H9 (cell line): ENCODE measurements at regions not wholly inside any gene's neighbourhood (a gene's known extent, or its start where the extent isn't known, plus 50 kb on each side); places are given as distances from the start of the nearest gene placed in this dataset.

Experiments
- DNase-seq: peaks from one replicate; pipeline ENCODE4 v3.0.0-alpha.2; 2017
- H2AFZ ChIP-seq: one replicate; pipeline ENCODE4 v1.6.1; 2013; ENCODE audit warnings: mild to moderate bottlenecking, low read length, control low read depth, moderate library complexity
- H2AK5ac ChIP-seq: 2 replicates; pipeline ENCODE4 v1.6.1; 2013; ENCODE audit warnings: low read length, control low read depth, mixed read lengths; ENCODE audit not compliant: insufficient read length
- H2BK120ac ChIP-seq: one replicate; pipeline ENCODE4 v1.6.1; 2013; ENCODE audit warnings: low read depth, mild to moderate bottlenecking, low read length, control low read depth, inconsistent platforms; ENCODE audit not compliant: poor library complexity, severe bottlenecking
- H2BK12ac ChIP-seq: 2 replicates; pipeline ENCODE4 v1.6.1; 2013; ENCODE audit warnings: low read length, control low read depth, mixed read lengths, low read depth; ENCODE audit not compliant: insufficient read length
- H2BK15ac ChIP-seq: 2 replicates; pipeline ENCODE4 v1.6.1; 2013; ENCODE audit warnings: low read depth, low read length, control low read depth
- H2BK20ac ChIP-seq: one replicate; pipeline ENCODE4 v1.6.1; 2013; ENCODE audit warnings: low read depth, mild to moderate bottlenecking, low read length, control low read depth, inconsistent platforms; ENCODE audit not compliant: poor library complexity, severe bottlenecking
- H2BK5ac ChIP-seq: 2 replicates; pipeline ENCODE4 v1.6.1; 2013; ENCODE audit warnings: low read length, control low read depth, mixed read lengths; ENCODE audit not compliant: insufficient read length
- H3K14ac ChIP-seq: 2 replicates; pipeline ENCODE4 v1.6.1; 2013; ENCODE audit warnings: low read length, control low read depth; ENCODE audit not compliant: insufficient read depth
- H3K18ac ChIP-seq: 2 replicates; pipeline ENCODE4 v1.6.1; 2013; ENCODE audit warnings: low read depth, mild to moderate bottlenecking, mixed read lengths, low read length, control low read depth; ENCODE audit not compliant: insufficient read length
- H3K23ac ChIP-seq: 2 replicates; pipeline ENCODE4 v1.6.1; 2013; ENCODE audit warnings: low read length, control low read depth, mixed read lengths, low read depth; ENCODE audit not compliant: insufficient read length
- H3K23me2 ChIP-seq: 2 replicates; pipeline ENCODE4 v1.6.1; 2013; ENCODE audit warnings: low read depth, mild to moderate bottlenecking, mixed read lengths, low read length, control low read depth; ENCODE audit not compliant: insufficient read length, poor library complexity, severe bottlenecking
- H3K27ac ChIP-seq: 2 replicates; pipeline ENCODE4 v1.5.1; 2013; ENCODE audit warnings: low read length, control low read depth, mixed read lengths, low read depth; ENCODE audit not compliant: insufficient read length
- H3K27me3 ChIP-seq: 2 replicates; pipeline ENCODE4 v1.6.1; 2013; ENCODE audit warnings: low read length, control low read depth, inconsistent platforms; ENCODE audit not compliant: insufficient read depth
- H3K4ac ChIP-seq: 2 replicates; pipeline ENCODE4 v1.6.1; 2013; ENCODE audit warnings: low read depth, mild to moderate bottlenecking, control low read depth, inconsistent platforms, low read length, moderate library complexity
- H3K4me1 ChIP-seq: 2 replicates; pipeline ENCODE4 v1.6.1; 2013; ENCODE audit warnings: low read length, control low read depth, inconsistent platforms; ENCODE audit not compliant: insufficient read depth
- H3K4me2 ChIP-seq: 2 replicates; pipeline ENCODE4 v1.6.1; 2013; ENCODE audit warnings: low read length, control low read depth, mixed read lengths; ENCODE audit not compliant: insufficient read length, insufficient read depth
- H3K56ac ChIP-seq: 2 replicates; pipeline ENCODE4 v1.6.1; 2013; ENCODE audit warnings: low read depth, mild to moderate bottlenecking, mixed read lengths, low read length, control low read depth; ENCODE audit not compliant: insufficient read length
- H3K79me1 ChIP-seq: 2 replicates; pipeline ENCODE4 v1.6.1; 2013; ENCODE audit warnings: low read depth, mild to moderate bottlenecking, moderate library complexity, low read length, control low read depth, inconsistent platforms; ENCODE audit not compliant: insufficient read depth, poor library complexity, severe bottlenecking
- H3K79me2 ChIP-seq: 2 replicates; pipeline ENCODE4 v1.6.1; 2013; ENCODE audit warnings: low read length, control low read depth, inconsistent platforms; ENCODE audit not compliant: insufficient read depth
- H3K9ac ChIP-seq: 2 replicates; pipeline ENCODE4 v1.6.1; 2013; ENCODE audit warnings: low read length, control low read depth, mixed read lengths; ENCODE audit not compliant: insufficient read length; ENCODE audit errors: extremely low read depth
- H3K9me3 ChIP-seq: one replicate; pipeline ENCODE4 v1.6.1; 2013; ENCODE audit warnings: low read depth, low read length, inconsistent platforms; ENCODE audit not compliant: control insufficient read depth
- H3T11ph ChIP-seq: one replicate; pipeline ENCODE4 v1.6.1; 2013; ENCODE audit warnings: mild to moderate bottlenecking, low read length, control low read depth, inconsistent platforms
- H4K20me1 ChIP-seq: one replicate; pipeline ENCODE4 v1.6.1; 2013; ENCODE audit not compliant: control insufficient read depth, insufficient read length, insufficient read depth
- H4K5ac ChIP-seq: 2 replicates; pipeline ENCODE4 v1.6.1; 2013; ENCODE audit warnings: low read depth, mild to moderate bottlenecking, mixed read lengths, low read length, control low read depth; ENCODE audit not compliant: insufficient read length
- H4K8ac ChIP-seq: replicated peaks from 2 replicates; pipeline ENCODE4 v1.6.1; 2013; ENCODE audit warnings: low read length, control low read depth, mixed read lengths, low read depth; ENCODE audit not compliant: insufficient read length
- H4K91ac ChIP-seq: 2 replicates; pipeline ENCODE4 v1.6.1; 2013; ENCODE audit warnings: low read depth, mild to moderate bottlenecking, moderate library complexity, mixed read lengths, low read length, control low read depth; ENCODE audit not compliant: insufficient read length
- H3K27ac Mint-ChIP-seq, 3 experiments: 2 replicates in 2 of 3; 3 replicates in 1 of 3; pipeline ENCODE4 v1.8.0; 2020 to 2021; ENCODE audit warnings: mixed read lengths in 3 of 3, mild to moderate bottlenecking in 1 of 3, moderate library complexity in 1 of 3
- H3K27me3 Mint-ChIP-seq: 2 replicates; pipeline ENCODE4 v1.8.0; 2021; ENCODE audit warnings: low read depth, mild to moderate bottlenecking, moderate library complexity, mixed read lengths
- H3K36me3 Mint-ChIP-seq, 3 experiments: 2 replicates in 2 of 3; 3 replicates in 1 of 3; pipeline ENCODE4 v1.8.0; 2020 to 2021; ENCODE audit warnings: low read depth in 3 of 3, mixed read lengths in 3 of 3; ENCODE audit not compliant: insufficient read depth in 1 of 3
- H3K4me1 Mint-ChIP-seq, 2 experiments: 2 replicates each; pipeline ENCODE4 v1.8.0; 2020; ENCODE audit warnings: mixed read lengths in 2 of 2
- H3K4me3 Mint-ChIP-seq, 2 experiments: 2 replicates in 1 of 2; 3 replicates in 1 of 2; pipeline ENCODE4 v1.8.0; 2020 to 2021; ENCODE audit warnings: mild to moderate bottlenecking in 2 of 2, mixed read lengths in 2 of 2, moderate library complexity in 1 of 2
- H3K9me3 Mint-ChIP-seq, 2 experiments: 2 replicates in 1 of 2; 3 replicates in 1 of 2; pipeline ENCODE4 v1.8.0; 2020; ENCODE audit warnings: mild to moderate bottlenecking in 2 of 2, mixed read lengths in 2 of 2, moderate library complexity in 1 of 2
- CTCF ChIP-seq: fragments of 200-600 bp; sonication (generic); conservative IDR thresholded peaks from 3 replicates; pipeline ENCODE4 v1.8.0; 2021; ENCODE audit warnings: antibody characterized with exemption, mild to moderate bottlenecking
- WGBS: extraction: QIAGEN DNeasy Blood & Tissue Kit; methylation state at CpG from one replicate; pipeline ENCODE4 v1.1.7; 2013; ENCODE audit warnings: missing lambda C conversion rate, low lambda C conversion rate, mixed read lengths; ENCODE audit not compliant: insufficient read length; ENCODE audit errors: extremely low coverage; 5-methylcytosine and 5-hydroxymethylcytosine counted together

DNA sequence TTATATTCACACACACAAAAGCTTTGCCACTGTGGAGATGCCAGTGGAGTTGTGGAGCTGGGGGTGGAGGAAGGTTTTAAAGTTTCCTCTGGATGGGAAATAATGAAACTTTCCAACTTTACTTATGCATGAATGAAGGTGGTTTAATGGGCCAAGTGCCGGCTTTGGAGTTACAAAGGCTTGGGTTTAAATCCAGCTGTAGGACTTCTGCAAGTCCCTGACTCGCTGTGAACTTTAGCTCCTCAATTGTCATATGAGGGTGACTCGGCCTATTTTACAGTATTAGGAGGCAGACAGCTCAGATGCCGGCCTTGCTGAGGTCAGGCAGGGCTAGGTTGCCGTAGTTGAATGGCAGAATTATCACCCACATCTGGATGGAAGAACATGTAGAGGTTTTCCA lies 415.8 kb upstream of the TRIB2 start:
- H2BK15ac ChIP-seq: no peak overlapping the region
- no peaks in the 10 kb centered on the region for H3K79me1 ChIP-seq
- H4K91ac ChIP-seq: no peak overlapping the region
- no peak overlapping the region for H2BK12ac ChIP-seq
- no peak overlapping the region for H3K14ac ChIP-seq
- H3K4me2 ChIP-seq: no peak overlapping the region
- no peaks in the 10 kb centered on the region for H3K27me3 Mint-ChIP-seq
- no CpG with 5 or more reads among the region's 5 CpGs for WGBS
- H3K23ac ChIP-seq: no peak overlapping the region
- H2BK120ac ChIP-seq: no peak overlapping the region
- H4K20me1 ChIP-seq: no peaks in the 10 kb centered on the region
- no peak overlapping the region for H3K4ac ChIP-seq
- no peaks in the 10 kb centered on the region; a peak in 1 of 7 replicates for H3K36me3 Mint-ChIP-seq
- no peak overlapping the region for H3K9ac ChIP-seq
- H4K8ac ChIP-seq: no peak overlapping the region
- no peaks in the 10 kb centered on the region for H3K4me1 ChIP-seq
- no peaks in the 10 kb centered on the region for H3K27me3 ChIP-seq
- TF ChIP-seq CTCF: no peak
- no peak overlapping the region; a peak in 1 of 7 replicates for H3K27ac Mint-ChIP-seq
- H2BK20ac ChIP-seq: no peak overlapping the region
- no peaks in the 10 kb centered on the region for H3K79me2 ChIP-seq
- H3K9me3 ChIP-seq: no peaks in the 10 kb centered on the region
- H2AK5ac ChIP-seq: no peak overlapping the region
- H3T11ph ChIP-seq: no peak overlapping the region
- H2AFZ ChIP-seq: no peak overlapping the region
- H2BK5ac ChIP-seq: no peak overlapping the region
- DNase-seq: no peak
- H3K23me2 ChIP-seq: no peaks in the 10 kb centered on the region
- peaks cover 11 to 16% of the 10 kb centered on the region in 2 experiments for H3K4me1 Mint-ChIP-seq
- H3K56ac ChIP-seq: no peak overlapping the region
- H3K18ac ChIP-seq: no peak overlapping the region
- no peaks in the 10 kb centered on the region; a peak in 1 of 5 replicates for H3K9me3 Mint-ChIP-seq
- no peak overlapping the region for H3K27ac ChIP-seq
- no peak overlapping the region for H3K4me3 Mint-ChIP-seq
- H4K5ac ChIP-seq: no peak overlapping the region
